Mucosa of descending colon (tissue), 3 donors: ENCODE measurements at regions not wholly inside any gene's neighbourhood (a gene's known extent, or its start where the extent isn't known, plus 50 kb on each side); places are given as distances from the start of the nearest gene placed in this dataset.
A peak's percentile ranks its signal among the peaks of the same experiment; 100 is the strongest.

Source experiments
- ATAC-seq: fragments of 200-7000 bp; cut with Tn5 transposase; one replicate; pipeline ENCODE4 v1.9.1; 2020; ENCODE audit warnings: mild to moderate bottlenecking, moderate library complexity
- DNase-seq, 3 donors: peaks; one replicate each; pipeline ENCODE4 v3.0.0-alpha.2; 2020
- H3K36me3 ChIP-seq: fragments of 200-600 bp; one replicate; pipeline ENCODE4 v1.8.0; 2021; ENCODE audit warnings: low read depth, mild to moderate bottlenecking
- H3K4me1 ChIP-seq: fragments of 200-600 bp; one replicate; pipeline ENCODE4 v1.8.0; 2021; ENCODE audit warnings: low read depth, mild to moderate bottlenecking
- H3K4me3 ChIP-seq: fragments of 200-600 bp; one replicate; pipeline ENCODE4 v1.8.0; 2021; ENCODE audit warnings: mild to moderate bottlenecking
- H3K9me3 ChIP-seq: fragments of 200-600 bp; one replicate; pipeline ENCODE4 v1.8.0; 2021; ENCODE audit warnings: mild to moderate bottlenecking
- intact Hi-C, 2 donors: fragments of 100-400 bp; cut with DNase I in 1 of 2; cut with micrococcal nuclease in 1 of 2; formaldehyde crosslinking; loops; one replicate each; pipeline versions ENCODE4 v1.11.0 to v1.11.1; 2022; cut with DNase I, micrococcal nuclease
- TF ChIP-seq, protein P1 (sequence below): fragments of 200-600 bp; IDR thresholded peaks from one replicate; pipeline ENCODE4 v1.8.0; 2022; ENCODE audit warnings: antibody characterized with exemption, mild to moderate bottlenecking
- donor health status: DM: no; HTN: no; CAD: no; lungs with moderate emphysema.
- donor health status: DM: no; HTN: no; CAD: no.
- donor health status: DM: no; HTN: yes; CAD: no.

GRCh38 chr7:94300176-94300835 is 94.4 kb upstream of the COL1A2 start:
- Histone ChIP-seq H3K4me3 (no peak overlapping the region), H3K9me3 (no peaks in the 10 kb centered on the region), H3K4me1 (no peaks in the 10 kb centered on the region), H3K36me3 (no peaks in the 10 kb centered on the region)
- TF ChIP-seq, protein P1, sequence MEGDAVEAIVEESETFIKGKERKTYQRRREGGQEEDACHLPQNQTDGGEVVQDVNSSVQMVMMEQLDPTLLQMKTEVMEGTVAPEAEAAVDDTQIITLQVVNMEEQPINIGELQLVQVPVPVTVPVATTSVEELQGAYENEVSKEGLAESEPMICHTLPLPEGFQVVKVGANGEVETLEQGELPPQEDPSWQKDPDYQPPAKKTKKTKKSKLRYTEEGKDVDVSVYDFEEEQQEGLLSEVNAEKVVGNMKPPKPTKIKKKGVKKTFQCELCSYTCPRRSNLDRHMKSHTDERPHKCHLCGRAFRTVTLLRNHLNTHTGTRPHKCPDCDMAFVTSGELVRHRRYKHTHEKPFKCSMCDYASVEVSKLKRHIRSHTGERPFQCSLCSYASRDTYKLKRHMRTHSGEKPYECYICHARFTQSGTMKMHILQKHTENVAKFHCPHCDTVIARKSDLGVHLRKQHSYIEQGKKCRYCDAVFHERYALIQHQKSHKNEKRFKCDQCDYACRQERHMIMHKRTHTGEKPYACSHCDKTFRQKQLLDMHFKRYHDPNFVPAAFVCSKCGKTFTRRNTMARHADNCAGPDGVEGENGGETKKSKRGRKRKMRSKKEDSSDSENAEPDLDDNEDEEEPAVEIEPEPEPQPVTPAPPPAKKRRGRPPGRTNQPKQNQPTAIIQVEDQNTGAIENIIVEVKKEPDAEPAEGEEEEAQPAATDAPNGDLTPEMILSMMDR = no peak
- ATAC-seq (no peak), DNase-seq (no peak)
- intact Hi-C loops = no loop called here

DNA sequence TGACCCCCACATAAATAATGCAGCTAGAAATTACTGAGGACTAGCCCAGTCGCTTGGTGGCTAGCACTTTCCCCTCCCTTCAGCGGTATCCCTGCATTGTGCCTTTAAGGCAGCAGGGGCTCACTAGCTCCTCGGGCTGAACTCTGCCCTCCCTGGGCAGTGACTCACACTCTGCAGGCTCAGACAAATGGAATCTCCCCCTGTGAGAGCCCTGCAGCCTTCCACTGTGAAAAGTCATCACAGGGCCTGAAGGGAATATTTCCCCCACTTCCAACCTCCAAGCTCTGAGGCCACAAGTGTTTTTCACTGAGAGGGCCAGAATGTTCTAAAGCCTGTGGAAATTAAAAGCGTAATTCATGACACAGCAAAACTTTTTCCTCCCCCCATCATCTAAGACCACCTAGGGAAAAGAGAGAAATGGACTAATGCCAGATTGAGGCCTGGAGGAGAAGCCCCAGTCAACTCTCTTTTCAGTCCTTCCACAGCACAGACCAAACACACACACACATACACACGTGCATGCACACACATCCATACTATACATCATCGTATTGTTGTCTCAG is 93.6 kb upstream of the COL1A2 start:
- intact Hi-C loops = no loop called here
- Histone ChIP-seq H3K4me3 (no peak overlapping the region), H3K4me1 (no peaks in the 10 kb centered on the region), H3K9me3 (no peaks in the 10 kb centered on the region), H3K36me3 (no peaks in the 10 kb centered on the region)
- DNase-seq = peak; percentile 32 to 59 (median 34)
- peak; percentile 81 for ATAC-seq
- TF ChIP-seq, protein P1 = no peak

GRCh38 chr7:94303118-94303517 is 91.6 kb upstream of the COL1A2 start:
- Histone ChIP-seq H3K9me3 (no peaks in the 10 kb centered on the region), H3K4me1 (no peaks in the 10 kb centered on the region), H3K36me3 (no peaks in the 10 kb centered on the region), H3K4me3 (no peak overlapping the region)
- no peak for ATAC-seq
- no peak for DNase-seq
- TF ChIP-seq, protein P1 = no peak
- intact Hi-C loops = no loop called here

GRCh38 chr7:94303695-94304094 is 91.0 kb upstream of the COL1A2 start:
- no peaks in the 10 kb centered on the region for H3K36me3 ChIP-seq
- TF ChIP-seq, protein P1 = no peak
- no peak overlapping the region for H3K4me3 ChIP-seq
- no peaks in the 10 kb centered on the region for H3K4me1 ChIP-seq
- DNase-seq (peak in 1 of 3 donors; percentile 19), ATAC-seq (peak; percentile 29)
- intact Hi-C loops = no loop called here
- H3K9me3 ChIP-seq = no peaks in the 10 kb centered on the region

DNA sequence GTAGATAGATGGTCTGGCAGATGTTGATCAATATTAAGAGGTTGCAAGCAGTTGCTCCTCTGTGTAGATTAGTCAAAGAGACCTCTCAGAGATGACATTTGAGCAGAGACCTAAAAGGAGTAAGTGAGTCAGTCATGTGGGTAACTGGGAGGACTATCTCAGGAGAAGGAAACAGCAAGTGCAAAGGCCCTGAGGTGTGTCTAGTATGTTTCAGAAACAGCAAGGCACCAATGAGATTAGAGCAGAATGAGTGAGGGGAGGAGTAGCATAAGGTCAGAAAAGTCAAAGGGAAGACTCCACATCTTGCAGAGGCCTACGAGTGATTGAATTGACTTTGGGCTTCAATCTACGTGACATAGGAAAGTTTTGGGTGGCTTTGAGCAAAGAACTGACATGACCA is 89.8 kb upstream of the COL1A2 start:
- no peaks in the 10 kb centered on the region for H3K9me3 ChIP-seq
- no peaks in the 10 kb centered on the region for H3K4me1 ChIP-seq
- no peaks in the 10 kb centered on the region for H3K36me3 ChIP-seq
- TF ChIP-seq, protein P1 = no peak
- ATAC-seq (no peak), DNase-seq (no peak)
- H3K4me3 ChIP-seq = no peak overlapping the region
- intact Hi-C loops = no loop called here
